Cardiac fibroblast (primary cell): ENCODE measurements at regions not wholly inside any gene's neighbourhood (a gene's known extent, or its start where the extent isn't known, plus 50 kb on each side); places are given as distances from the start of the nearest gene placed in this dataset.

ENCODE experiments used
- DNase-seq, 2 donors: peaks; one replicate each; pipeline versions ENCODE4 v3.0.0 to v3.0.0-alpha.2; 2010; ENCODE audit warnings: low read depth in 2 of 2
- H3K4me3 ChIP-seq, 2 donors: replicated peaks in 1 of 2; 1 replicate in 1 of 2; 2 replicates in 1 of 2; pipeline ENCODE4 v1.5.1; 2011; ENCODE audit warnings: low read depth in 2 of 2, low read length in 2 of 2, mild to moderate bottlenecking in 2 of 2, moderate library complexity in 1 of 2
- CTCF ChIP-seq: IDR thresholded peaks from one replicate; pipeline ENCODE4 v1.5.1; 2011; ENCODE audit warnings: low read depth, mild to moderate bottlenecking, low read length, inconsistent platforms

GRCh38 chr4:15353207-15353606 is 74.6 kb upstream of the C1QTNF7 start:
- no peak overlapping the region for H3K4me3 ChIP-seq
- TF ChIP-seq CTCF: no peak
- DNase-seq: no peak

- H3K4me3 ChIP-seq: no peak overlapping the region
- TF ChIP-seq CTCF: no peak
- DNase-seq: no peak
Observed at GRCh38 chr4:15354371-15355297, 73.2 kb upstream of the C1QTNF7 start.

GRCh38 chr4:15361529-15361928 is 66.3 kb upstream of the C1QTNF7 start:
- TF ChIP-seq CTCF: no peak
- no peak for DNase-seq
- no peak overlapping the region for H3K4me3 ChIP-seq

- no peak for TF ChIP-seq CTCF
- no peak for DNase-seq
- no peak overlapping the region for H3K4me3 ChIP-seq
Observed at GRCh38 chr4:15362541-15362940, 65.3 kb upstream of the C1QTNF7 start.

- no peak overlapping the region for H3K4me3 ChIP-seq
- TF ChIP-seq CTCF: no peak
- no peak for DNase-seq
Observed at GRCh38 chr4:15364183-15364582, 63.6 kb upstream of the C1QTNF7 start.

GRCh38 chr4:15365641-15366040 is 62.2 kb upstream of the C1QTNF7 start:
- DNase-seq: no peak
- H3K4me3 ChIP-seq: no peak overlapping the region
- TF ChIP-seq CTCF: no peak
